Tibial nerve (tissue), 4 donors: ENCODE measurements at regions not wholly inside any gene's neighbourhood (a gene's known extent, or its start where the extent isn't known, plus 50 kb on each side); places are given as distances from the start of the nearest gene placed in this dataset.

ENCODE experiments used
- CTCF ChIP-seq, 5 experiments: fragments of 200-600 bp in 3 of 5; fragments of 450-650 bp in 2 of 5; sonication (generic) in 3 of 5; IDR thresholded peaks; one replicate each; pipeline ENCODE4 v1.5.1; 2016 to 2019; ENCODE audit warnings: antibody characterized with exemption in 5 of 5, mild to moderate bottlenecking in 3 of 5, moderate library complexity in 2 of 5
- EP300 ChIP-seq, 2 donors: sonication (generic); formaldehyde crosslinking; IDR thresholded peaks; one replicate each; pipeline ENCODE4 v1.6.1; 2017; ENCODE audit warnings: antibody characterized with exemption in 2 of 2, mild to moderate bottlenecking in 1 of 2

- TF ChIP-seq CTCF (IDR thresholded peaks at IDR 0.05) (no peak), EP300 (IDR thresholded peaks at IDR 0.05) (no peak)
These were observed 241.9 kb upstream of the CDH20 start for GRCh38 chr18:61091379-61091778.
